ENCODE measurements at regions not wholly inside any gene's neighbourhood (a gene's known extent, or its start where the extent isn't known, plus 50 kb on each side); places are given as distances from the start of the nearest gene placed in this dataset.

DNA sequence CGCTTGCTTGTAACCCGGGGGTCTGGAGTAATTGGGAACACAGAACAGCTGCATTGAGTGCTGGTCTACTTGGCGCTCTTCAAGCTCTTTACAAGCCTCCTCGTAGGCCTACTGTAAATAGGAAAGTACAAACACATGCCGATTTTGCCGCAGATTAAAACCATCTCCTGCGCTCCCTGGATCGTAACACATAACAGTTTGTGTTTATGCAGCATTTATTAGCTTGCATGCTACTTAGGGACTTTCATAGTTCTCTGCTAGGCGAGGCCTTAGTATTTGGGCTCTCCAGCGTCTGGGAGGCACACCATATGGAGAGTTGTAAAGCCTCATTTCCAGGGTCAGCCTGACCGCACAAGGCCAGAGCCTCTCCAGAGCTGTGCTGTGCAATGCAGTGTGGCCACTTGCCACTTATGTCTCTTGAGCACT, 84.0 kb upstream of the HAAO start:
- H2AFZ ChIP-seq (ENCODE audit: low read depth, low read length, poor library complexity, severe bottlenecking), result no peak overlapping the region
- H3K4me2 ChIP-seq (ENCODE audit: low read length), result no peak overlapping the region
- no TSS peak for BruUV-seq (replicated peaks)
- RAD21 ChIA-PET (ENCODE audit: low non-redundant PET in 1 of 2, low total read pairs in 2 of 2, uncharacterized antibody in 2 of 2, unreplicated experiment in 2 of 2), result no interaction called here
- intact Hi-C loops (cut with micrococcal nuclease), result no loop called here
- CTCF ChIA-PET, result no interaction called here
- H3K4me1 ChIP-seq (ENCODE audit: control insufficient read depth in 1 of 2, insufficient read depth in 2 of 2, low read length in 2 of 2), result peaks cover 0 to 6% of the 10 kb centered on the region in 2 experiments; a peak in 1 of 4 replicates
- no peaks in the 10 kb centered on the region for H3K36me3 ChIP-seq (ENCODE audit: control insufficient read depth in 1 of 2, insufficient read depth in 2 of 2, low read length in 2 of 2)
- no peaks in the 10 kb centered on the region for H4K20me1 ChIP-seq (ENCODE audit: insufficient read depth)
- H3K79me2 ChIP-seq (ENCODE audit: insufficient read depth, low read length), result no peaks in the 10 kb centered on the region
- 0 out of 2 replicates have a peak, but pooled peaks have one; percentile 10 for TF ChIP-seq ZFX (IDR thresholded peaks at IDR 0.05)
- no peak for TF ChIP-seq ZNF274 (IDR thresholded peaks at IDR 0.05; ENCODE audit: low read depth, low read length)
- no peak overlapping the region for H3K9ac ChIP-seq (ENCODE audit: low read length)
- H3K27ac ChIP-seq (ENCODE audit: low read depth, low read length), result no peak overlapping the region
- POLR2A ChIA-PET, result no interaction called here
- no peaks in the 10 kb centered on the region for H3K9me2 ChIP-seq (ENCODE audit: insufficient read depth)
- no peak for ATAC-seq
- H3K9me3 ChIP-seq (ENCODE audit: control insufficient read depth in 1 of 2, insufficient read depth in 1 of 2, low read depth in 1 of 2, low read length in 2 of 2), result no peaks in the 10 kb centered on the region
- DNase-seq (ENCODE audit: low read depth, low spot score), result no peak
- no peaks in the 10 kb centered on the region for H3K27me3 ChIP-seq (ENCODE audit: insufficient read depth, low read length)
- no peak overlapping the region for H3K4me3 ChIP-seq (replicated peaks in 1 of 2; ENCODE audit: low read depth in 1 of 2, low read length in 2 of 2)

DNA sequence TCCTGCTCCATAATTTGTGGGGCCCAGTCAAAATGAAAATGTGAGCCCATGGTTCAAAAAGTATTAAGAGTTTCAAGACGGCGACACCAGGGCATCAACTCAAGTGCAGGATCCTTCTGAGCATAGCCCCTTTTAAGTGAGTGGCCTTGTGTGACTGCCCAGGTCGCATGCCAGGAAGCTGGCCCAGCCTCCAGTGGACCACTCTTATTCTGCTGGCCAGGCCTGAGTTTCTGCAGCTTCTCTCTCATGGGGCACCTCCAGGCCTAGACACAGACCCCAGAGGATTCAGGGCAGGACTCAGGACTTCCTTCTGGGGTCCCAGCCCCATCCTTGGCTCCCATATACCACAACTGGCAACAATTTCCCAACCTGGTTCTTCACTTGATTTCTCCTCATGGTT, 83.5 kb upstream of the HAAO start:
- Histone ChIP-seq H3K4me3 (replicated peaks in 1 of 2; ENCODE audit: low read depth in 1 of 2, low read length in 2 of 2) (no peak overlapping the region), H3K27me3 (ENCODE audit: insufficient read depth, low read length) (no peaks in the 10 kb centered on the region), H3K79me2 (ENCODE audit: insufficient read depth, low read length) (no peaks in the 10 kb centered on the region), H3K36me3 (ENCODE audit: control insufficient read depth in 1 of 2, insufficient read depth in 2 of 2, low read length in 2 of 2) (no peaks in the 10 kb centered on the region), H3K27ac (ENCODE audit: low read depth, low read length) (no peak overlapping the region), H3K4me1 (ENCODE audit: control insufficient read depth in 1 of 2, insufficient read depth in 2 of 2, low read length in 2 of 2) (peaks cover 0 to 6% of the 10 kb centered on the region in 2 experiments; a peak in 1 of 4 replicates), H4K20me1 (ENCODE audit: insufficient read depth) (no peaks in the 10 kb centered on the region), H2AFZ (ENCODE audit: low read depth, low read length, poor library complexity, severe bottlenecking) (no peak overlapping the region), H3K4me2 (ENCODE audit: low read length) (no peak overlapping the region), H3K9ac (ENCODE audit: low read length) (no peak overlapping the region), H3K9me2 (ENCODE audit: insufficient read depth) (no peaks in the 10 kb centered on the region), H3K9me3 (ENCODE audit: control insufficient read depth in 1 of 2, insufficient read depth in 1 of 2, low read depth in 1 of 2, low read length in 2 of 2) (no peaks in the 10 kb centered on the region)
- CTCF ChIA-PET, result no interaction called here
- ATAC-seq (no peak), DNase-seq (ENCODE audit: low read depth, low spot score) (no peak)
- no TSS peak for BruUV-seq (replicated peaks)
- TF ChIP-seq CEBPB (IDR thresholded peaks at IDR 0.05; ENCODE audit: low read depth), result no peak
- TF ChIP-seq FOSL1 (IDR thresholded peaks at IDR 0.05; ENCODE audit: low read depth), result no peak
- TF ChIP-seq ZFX (IDR thresholded peaks at IDR 0.05), result no peak
- TF ChIP-seq SP1 (IDR thresholded peaks at IDR 0.05; ENCODE audit: low read depth), result no peak
- TF ChIP-seq SRF (IDR thresholded peaks at IDR 0.05; ENCODE audit: low read depth), result no peak
- TF ChIP-seq POLR2A (IDR thresholded peaks at IDR 0.05; ENCODE audit: borderline replicate concordance, extremely low read depth, insufficient read depth, insufficient read length), result no peak
- TF ChIP-seq, protein P1, sequence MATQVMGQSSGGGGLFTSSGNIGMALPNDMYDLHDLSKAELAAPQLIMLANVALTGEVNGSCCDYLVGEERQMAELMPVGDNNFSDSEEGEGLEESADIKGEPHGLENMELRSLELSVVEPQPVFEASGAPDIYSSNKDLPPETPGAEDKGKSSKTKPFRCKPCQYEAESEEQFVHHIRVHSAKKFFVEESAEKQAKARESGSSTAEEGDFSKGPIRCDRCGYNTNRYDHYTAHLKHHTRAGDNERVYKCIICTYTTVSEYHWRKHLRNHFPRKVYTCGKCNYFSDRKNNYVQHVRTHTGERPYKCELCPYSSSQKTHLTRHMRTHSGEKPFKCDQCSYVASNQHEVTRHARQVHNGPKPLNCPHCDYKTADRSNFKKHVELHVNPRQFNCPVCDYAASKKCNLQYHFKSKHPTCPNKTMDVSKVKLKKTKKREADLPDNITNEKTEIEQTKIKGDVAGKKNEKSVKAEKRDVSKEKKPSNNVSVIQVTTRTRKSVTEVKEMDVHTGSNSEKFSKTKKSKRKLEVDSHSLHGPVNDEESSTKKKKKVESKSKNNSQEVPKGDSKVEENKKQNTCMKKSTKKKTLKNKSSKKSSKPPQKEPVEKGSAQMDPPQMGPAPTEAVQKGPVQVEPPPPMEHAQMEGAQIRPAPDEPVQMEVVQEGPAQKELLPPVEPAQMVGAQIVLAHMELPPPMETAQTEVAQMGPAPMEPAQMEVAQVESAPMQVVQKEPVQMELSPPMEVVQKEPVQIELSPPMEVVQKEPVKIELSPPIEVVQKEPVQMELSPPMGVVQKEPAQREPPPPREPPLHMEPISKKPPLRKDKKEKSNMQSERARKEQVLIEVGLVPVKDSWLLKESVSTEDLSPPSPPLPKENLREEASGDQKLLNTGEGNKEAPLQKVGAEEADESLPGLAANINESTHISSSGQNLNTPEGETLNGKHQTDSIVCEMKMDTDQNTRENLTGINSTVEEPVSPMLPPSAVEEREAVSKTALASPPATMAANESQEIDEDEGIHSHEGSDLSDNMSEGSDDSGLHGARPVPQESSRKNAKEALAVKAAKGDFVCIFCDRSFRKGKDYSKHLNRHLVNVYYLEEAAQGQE (IDR thresholded peaks at IDR 0.05; ENCODE audit: low read depth), result no peak
- POLR2A ChIA-PET, result no interaction called here
- RAD21 ChIA-PET (ENCODE audit: low non-redundant PET in 1 of 2, low total read pairs in 2 of 2, uncharacterized antibody in 2 of 2, unreplicated experiment in 2 of 2), result no interaction called here
- intact Hi-C loops (cut with micrococcal nuclease), result no loop called here
